IMR-90 (cell line): ENCODE measurements at regions not wholly inside any gene's neighbourhood (a gene's known extent, or its start where the extent isn't known, plus 50 kb on each side); places are given as distances from the start of the nearest gene placed in this dataset.

ENCODE experiments used
- POLR2A ChIP-seq: IDR thresholded peaks from 2 replicates; pipeline ENCODE4 v1.6.1; 2012; ENCODE audit warnings: mild to moderate bottlenecking, low read depth, low read length
- RAD21 ChIP-seq: IDR thresholded peaks from 2 replicates; pipeline ENCODE4 v1.6.1; 2012; ENCODE audit warnings: low read length, improper control_type of control experiment
- TF ChIP-seq, protein P1 (sequence below): conservative IDR thresholded peaks from 2 replicates; pipeline ENCODE4 v1.5.1; 2012; ENCODE audit warnings: mild to moderate bottlenecking, low read depth, low read length, improper control_type of control experiment

DNA sequence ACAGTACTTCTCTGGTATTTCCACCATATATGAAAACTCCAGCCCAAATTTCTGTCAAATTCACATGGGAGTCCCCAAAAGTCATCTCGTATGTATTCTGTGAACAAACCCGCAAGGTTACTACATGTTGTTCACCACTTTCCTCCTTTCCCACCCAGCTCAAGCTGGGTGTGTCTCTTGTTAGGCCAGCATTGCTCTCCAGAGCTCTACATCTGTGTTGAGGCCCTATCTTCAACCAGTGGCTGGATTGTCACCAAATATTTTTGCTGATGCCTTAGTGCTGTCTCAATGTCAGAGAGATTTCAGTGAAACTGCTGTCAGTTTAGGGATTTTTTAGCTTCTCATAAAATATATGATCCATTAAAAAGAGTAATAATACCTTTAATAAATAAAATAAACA, 230.9 kb downstream of the BTG1 start:
- TF ChIP-seq, protein P1, sequence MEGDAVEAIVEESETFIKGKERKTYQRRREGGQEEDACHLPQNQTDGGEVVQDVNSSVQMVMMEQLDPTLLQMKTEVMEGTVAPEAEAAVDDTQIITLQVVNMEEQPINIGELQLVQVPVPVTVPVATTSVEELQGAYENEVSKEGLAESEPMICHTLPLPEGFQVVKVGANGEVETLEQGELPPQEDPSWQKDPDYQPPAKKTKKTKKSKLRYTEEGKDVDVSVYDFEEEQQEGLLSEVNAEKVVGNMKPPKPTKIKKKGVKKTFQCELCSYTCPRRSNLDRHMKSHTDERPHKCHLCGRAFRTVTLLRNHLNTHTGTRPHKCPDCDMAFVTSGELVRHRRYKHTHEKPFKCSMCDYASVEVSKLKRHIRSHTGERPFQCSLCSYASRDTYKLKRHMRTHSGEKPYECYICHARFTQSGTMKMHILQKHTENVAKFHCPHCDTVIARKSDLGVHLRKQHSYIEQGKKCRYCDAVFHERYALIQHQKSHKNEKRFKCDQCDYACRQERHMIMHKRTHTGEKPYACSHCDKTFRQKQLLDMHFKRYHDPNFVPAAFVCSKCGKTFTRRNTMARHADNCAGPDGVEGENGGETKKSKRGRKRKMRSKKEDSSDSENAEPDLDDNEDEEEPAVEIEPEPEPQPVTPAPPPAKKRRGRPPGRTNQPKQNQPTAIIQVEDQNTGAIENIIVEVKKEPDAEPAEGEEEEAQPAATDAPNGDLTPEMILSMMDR, result no peak
- TF ChIP-seq POLR2A (no peak), RAD21 (no peak)
